ENCODE measurements at regions not wholly inside any gene's neighbourhood (a gene's known extent, or its start where the extent isn't known, plus 50 kb on each side); places are given as distances from the start of the nearest gene placed in this dataset.
"Not testable (repeated sequence)": the region's sequence is repeated elsewhere in the genome, so short reads cannot be mapped to it uniquely, and the experiment has no call there.

GRCh38 chr1:233759665-233760064 is 144.8 kb upstream of the SLC35F3 start:
- intact Hi-C loops (cut with micrococcal nuclease) = no loop called here
- H3K36me3 ChIP-seq (ENCODE audit: control insufficient read depth, insufficient read depth, low read length) = no peaks in the 10 kb centered on the region
- Mint-ChIP-seq H3K4me1 (no peaks in the 10 kb centered on the region), H3K4me3 (no peak overlapping the region), H3K9me3 (peaks cover 0 to 3% of the 10 kb centered on the region in 2 donors), H3K36me3 (no peaks in the 10 kb centered on the region), H3K27me3 (ENCODE audit: low read depth in 2 of 2) (no peaks in the 10 kb centered on the region), H3K27ac (no peak overlapping the region)
- WGBS (ENCODE audit: insufficient coverage) = 75% methylated on average over 1 of the region's 1 CpG
- ATAC-seq = no peak
- H3K4me1 ChIP-seq (ENCODE audit: control insufficient read depth, insufficient read depth, low read length) = no peaks in the 10 kb centered on the region
- TF ChIP-seq CTCF (IDR thresholded peaks at IDR 0.05) = no peak
- no peaks in the 10 kb centered on the region for H3K9me3 ChIP-seq (ENCODE audit: control insufficient read depth, insufficient read depth, low read length)
- no peaks in the 10 kb centered on the region for H3K27me3 ChIP-seq (ENCODE audit: control insufficient read depth, insufficient read depth, low read length)
- H3K4me3 ChIP-seq (ENCODE audit: low read length) = no peak overlapping the region
- DNase-seq = no peak
- H3K27ac ChIP-seq (ENCODE audit: low read length) = no peak overlapping the region

DNA sequence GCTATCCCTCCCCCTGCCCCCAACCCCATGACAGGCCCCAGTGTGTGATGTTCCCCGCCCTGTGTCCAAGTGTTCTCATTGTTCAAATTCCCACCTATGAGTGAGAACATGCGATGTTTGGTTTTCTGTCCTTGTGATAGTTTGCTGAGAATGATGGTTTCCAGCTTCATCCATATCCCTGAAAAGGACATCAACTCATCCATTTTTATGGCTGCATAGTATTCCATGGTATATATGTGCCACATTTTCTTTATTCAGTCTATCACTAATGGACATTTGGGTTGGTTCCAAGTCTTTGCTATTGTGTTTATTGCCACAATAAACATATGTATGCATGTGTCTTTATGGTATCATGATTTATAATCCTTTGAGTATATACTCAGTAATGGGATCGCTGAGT is 140.2 kb upstream of the SLC35F3 start:
- WGBS (ENCODE audit: insufficient coverage) = 100% methylated on average over 1 of the region's 3 CpGs
- H3K27ac ChIP-seq (ENCODE audit: low read length); H3K9me3 ChIP-seq (ENCODE audit: control insufficient read depth, insufficient read depth, low read length); H3K9me3 Mint-ChIP-seq; H3K36me3 Mint-ChIP-seq; H3K27me3 ChIP-seq (ENCODE audit: control insufficient read depth, insufficient read depth, low read length); H3K27ac Mint-ChIP-seq; H3K4me3 ChIP-seq (ENCODE audit: low read length); H3K4me1 Mint-ChIP-seq; H3K36me3 ChIP-seq (ENCODE audit: control insufficient read depth, insufficient read depth, low read length); ATAC-seq; intact Hi-C loops (cut with micrococcal nuclease); H3K4me3 Mint-ChIP-seq; H3K27me3 Mint-ChIP-seq (ENCODE audit: low read depth in 2 of 2); DNase-seq; H3K4me1 ChIP-seq (ENCODE audit: control insufficient read depth, insufficient read depth, low read length): not testable (repeated sequence)

DNA sequence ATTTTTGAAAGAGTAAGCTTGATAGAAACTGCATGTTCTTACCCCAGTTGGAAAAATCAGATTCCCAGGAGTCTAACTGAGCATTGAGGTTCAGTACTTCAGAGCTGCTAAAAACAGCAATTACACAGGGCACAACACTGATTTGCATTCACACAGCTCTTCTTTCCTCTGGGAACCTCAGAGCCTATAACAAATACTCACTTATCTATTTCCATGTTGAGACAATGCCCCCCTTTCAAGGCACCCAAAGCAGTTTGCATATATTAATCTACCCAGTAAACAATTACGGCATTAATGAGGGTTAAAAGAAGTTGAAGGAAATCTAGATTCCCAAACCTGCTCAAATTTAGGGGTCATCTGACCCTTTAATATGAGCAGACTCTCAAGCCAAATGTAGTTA is 126.9 kb upstream of the SLC35F3 start:
- TF ChIP-seq CTCF (IDR thresholded peaks at IDR 0.05) = no peak
- ATAC-seq (no peak), DNase-seq (no peak)
- Mint-ChIP-seq H3K4me3 (no peak overlapping the region), H3K9me3 (peaks cover 4 to 8% of the 10 kb centered on the region in 2 donors), H3K27ac (no peak overlapping the region), H3K36me3 (no peaks in the 10 kb centered on the region), H3K27me3 (ENCODE audit: low read depth in 2 of 2) (no peaks in the 10 kb centered on the region), H3K4me1 (no peaks in the 10 kb centered on the region)
- Histone ChIP-seq H3K4me3 (ENCODE audit: low read length) (no peak overlapping the region), H3K27ac (ENCODE audit: low read length) (no peak overlapping the region), H3K9me3 (ENCODE audit: control insufficient read depth, insufficient read depth, low read length) (peaks cover 4% of the 10 kb centered on the region), H3K27me3 (ENCODE audit: control insufficient read depth, insufficient read depth, low read length) (no peaks in the 10 kb centered on the region), H3K36me3 (ENCODE audit: control insufficient read depth, insufficient read depth, low read length) (no peaks in the 10 kb centered on the region), H3K4me1 (ENCODE audit: control insufficient read depth, insufficient read depth, low read length) (no peaks in the 10 kb centered on the region)
- no CpG with 5 or more reads among the region's 1 CpG for WGBS (ENCODE audit: insufficient coverage)
- intact Hi-C loops (cut with micrococcal nuclease) = no loop called here

DNA sequence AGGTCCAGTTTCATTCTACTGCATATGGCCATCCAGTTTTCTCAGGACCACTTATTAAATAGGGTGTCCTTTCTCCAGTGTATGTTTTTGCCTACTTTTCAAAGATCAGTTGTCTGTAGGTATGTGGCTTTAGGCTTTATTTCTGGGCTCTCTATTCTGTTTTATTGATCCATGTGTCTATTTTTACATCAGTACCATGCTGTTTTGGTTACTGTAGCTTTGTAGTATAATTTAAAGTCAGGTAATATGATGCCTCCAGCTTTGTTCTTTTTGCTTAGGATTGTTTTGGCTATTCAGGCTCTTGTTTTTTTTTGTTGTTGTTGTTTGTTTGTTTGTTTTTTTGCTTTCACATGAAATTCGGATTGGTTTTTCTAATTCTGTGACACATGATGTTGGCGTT is 124.4 kb upstream of the SLC35F3 start:
- intact Hi-C loops (cut with micrococcal nuclease) = no loop called here
- Histone ChIP-seq H3K27me3 (ENCODE audit: control insufficient read depth, insufficient read depth, low read length) (no peaks in the 10 kb centered on the region), H3K4me1 (ENCODE audit: control insufficient read depth, insufficient read depth, low read length) (no peaks in the 10 kb centered on the region), H3K36me3 (ENCODE audit: control insufficient read depth, insufficient read depth, low read length) (no peaks in the 10 kb centered on the region), H3K27ac (ENCODE audit: low read length) (no peak overlapping the region), H3K4me3 (ENCODE audit: low read length) (no peak overlapping the region), H3K9me3 (ENCODE audit: control insufficient read depth, insufficient read depth, low read length) (peaks cover 4% of the 10 kb centered on the region)
- H3K4me3 Mint-ChIP-seq = no peak overlapping the region
- H3K4me1 Mint-ChIP-seq = no peaks in the 10 kb centered on the region
- 91% methylated on average over 2 of the region's 2 CpGs for WGBS (ENCODE audit: insufficient coverage)
- no peaks in the 10 kb centered on the region for H3K27me3 Mint-ChIP-seq (ENCODE audit: low read depth in 2 of 2)
- no peak overlapping the region for H3K27ac Mint-ChIP-seq
- no peak for DNase-seq
- H3K36me3 Mint-ChIP-seq = no peaks in the 10 kb centered on the region
- ATAC-seq = no peak
- TF ChIP-seq CTCF (IDR thresholded peaks at IDR 0.05) = no peak
- peaks cover 3 to 8% of the 10 kb centered on the region in 2 donors for H3K9me3 Mint-ChIP-seq

Measured in natural killer cell (primary cell).